HAP-1 (cell line): ENCODE measurements at regions not wholly inside any gene's neighbourhood (a gene's known extent, or its start where the extent isn't known, plus 50 kb on each side); places are given as distances from the start of the nearest gene placed in this dataset.
A peak's percentile ranks its signal among the peaks of the same experiment; 100 is the strongest.

Experiments used
- DNase-seq, 2 experiments: peaks; one replicate each; pipeline ENCODE4 v3.0.0-alpha.2; 2016 to 2020; ENCODE audit warnings: low spot score in 2 of 2
- H3K27me3 ChIP-seq: fragments of 250-450 bp; sonication (Bioruptor Pico); 2 replicates; pipeline ENCODE4 v1.5.1; 2020; ENCODE audit warnings: low read depth, mild to moderate bottlenecking, moderate library complexity
- H3K36me3 ChIP-seq: fragments of 250-450 bp; sonication (Bioruptor Pico); replicated peaks from 2 replicates; pipeline ENCODE4 v1.5.1; 2020; ENCODE audit warnings: mild to moderate bottlenecking
- H3K4me1 ChIP-seq: fragments of 250-450 bp; sonication (Bioruptor Pico); 2 replicates; pipeline ENCODE4 v1.5.1; 2020; ENCODE audit warnings: mild to moderate bottlenecking
- H3K4me3 ChIP-seq: fragments of 250-450 bp; sonication (Bioruptor Pico); 2 replicates; pipeline ENCODE4 v1.5.1; 2020; ENCODE audit warnings: mild to moderate bottlenecking, moderate library complexity
- H3K9me3 ChIP-seq: fragments of 250-450 bp; sonication (Bioruptor Pico); 2 replicates; pipeline ENCODE4 v1.5.1; 2020; ENCODE audit warnings: mild to moderate bottlenecking, moderate library complexity
- in situ Hi-C: fragments of 300-500 bp; cut with MboI; formaldehyde crosslinking; loops from 3 replicates; pipeline ENCODE4 v1.14.3; 2020; ENCODE audit warnings: low sequenced_read_pairs, inconsistent platforms, mixed read lengths

DNA sequence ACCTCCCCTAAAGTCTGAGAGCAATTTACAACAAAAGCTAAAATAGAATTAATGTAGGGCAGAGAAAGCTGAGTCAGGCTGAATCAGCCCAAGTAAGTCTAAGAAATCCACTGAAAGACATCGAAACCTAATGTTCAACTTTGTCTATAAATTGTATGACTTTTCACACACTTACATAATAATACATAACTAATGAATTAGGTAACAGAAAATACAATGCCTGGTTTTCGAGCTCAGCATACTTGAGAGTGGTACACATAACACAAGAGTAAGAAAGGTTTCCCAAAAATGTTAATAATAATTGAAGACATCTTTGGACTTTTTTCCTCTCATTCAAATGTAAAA is 55.3 kb upstream of the VGLL4 start:
- Histone ChIP-seq H3K27me3 (no peaks in the 10 kb centered on the region), H3K4me1 (peaks cover 21% of the 10 kb centered on the region), H3K4me3 (no peak overlapping the region), H3K36me3 (0 out of 2 replicates have a peak, but pooled peaks cover 5% of the 10 kb centered on the region), H3K9me3 (no peaks in the 10 kb centered on the region)
- in situ Hi-C loops, result no loop called here
- peak in 1 of 2 experiments; percentile 64 for DNase-seq

GRCh38 chr3:11698326-11699082 is 54.8 kb upstream of the VGLL4 start:
- H3K4me1 ChIP-seq, result peaks cover 21% of the 10 kb centered on the region
- DNase-seq, result peak in 1 of 2 experiments; percentile 12
- H3K27me3 ChIP-seq, result no peaks in the 10 kb centered on the region
- H3K4me3 ChIP-seq, result no peak overlapping the region
- 0 out of 2 replicates have a peak, but pooled peaks cover 5% of the 10 kb centered on the region for H3K36me3 ChIP-seq
- no peaks in the 10 kb centered on the region for H3K9me3 ChIP-seq
- in situ Hi-C loops, result no loop called here

DNA sequence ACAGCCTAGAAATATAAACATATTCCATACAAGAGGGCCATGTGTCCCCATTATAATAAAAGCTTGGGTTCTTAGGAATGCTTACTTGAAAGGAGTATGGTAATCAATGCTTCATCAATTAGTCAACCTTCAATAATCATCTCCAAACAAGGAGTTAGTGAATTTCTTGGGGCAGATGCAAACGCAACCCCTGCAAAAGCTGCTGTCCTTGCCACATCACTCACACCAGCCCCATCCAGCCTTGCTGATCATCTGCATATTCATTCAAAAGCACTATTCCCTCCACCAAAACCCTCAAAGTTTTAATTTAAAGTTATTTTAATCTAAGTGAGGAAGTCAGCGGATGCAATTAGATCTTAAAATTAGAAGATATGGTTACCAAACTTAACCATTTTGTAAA is 54.0 kb upstream of the VGLL4 start:
- no peak for DNase-seq
- H3K4me3 ChIP-seq, result no peak overlapping the region
- no peaks in the 10 kb centered on the region for H3K27me3 ChIP-seq
- in situ Hi-C loops, result no loop called here
- 0 out of 2 replicates have a peak, but pooled peaks cover 5% of the 10 kb centered on the region for H3K36me3 ChIP-seq
- H3K4me1 ChIP-seq, result peaks cover 25% of the 10 kb centered on the region
- no peaks in the 10 kb centered on the region for H3K9me3 ChIP-seq

GRCh38 chr3:11696054-11696453 is 52.3 kb upstream of the VGLL4 start:
- no peaks in the 10 kb centered on the region for H3K9me3 ChIP-seq
- peaks cover 37% of the 10 kb centered on the region for H3K4me1 ChIP-seq
- DNase-seq, result no peak
- H3K4me3 ChIP-seq, result no peak overlapping the region
- H3K36me3 ChIP-seq, result 0 out of 2 replicates have a peak, but pooled peaks cover 3% of the 10 kb centered on the region
- in situ Hi-C loops, result no loop called here
- H3K27me3 ChIP-seq, result no peaks in the 10 kb centered on the region
